GM12892 (cell line): ENCODE measurements at regions not wholly inside any gene's neighbourhood (a gene's known extent, or its start where the extent isn't known, plus 50 kb on each side); places are given as distances from the start of the nearest gene placed in this dataset.

ENCODE experiments used
- POLR2A ChIP-seq: IDR thresholded peaks from 2 replicates; pipeline ENCODE4 v1.6.1; 2011; ENCODE audit warnings: low read depth, low read length, control low read depth
- POLR2AphosphoS5 ChIP-seq: IDR thresholded peaks from 2 replicates; pipeline ENCODE4 v1.6.1; 2011; ENCODE audit warnings: low read depth, low read length, control low read depth

- TF ChIP-seq POLR2AphosphoS5 (no peak), POLR2A (no peak)
These were observed 105.1 kb upstream of the ADGRL3 start for GRCh38 chr4:61094854-61095598.
